Central memory CD4-positive, alpha-beta T cell (primary cell): ENCODE measurements at regions not wholly inside any gene's neighbourhood (a gene's known extent, or its start where the extent isn't known, plus 50 kb on each side); places are given as distances from the start of the nearest gene placed in this dataset.

ENCODE experiments used
- DNase-seq: peaks from one replicate; pipeline ENCODE4 v3.0.0; 2022

DNA sequence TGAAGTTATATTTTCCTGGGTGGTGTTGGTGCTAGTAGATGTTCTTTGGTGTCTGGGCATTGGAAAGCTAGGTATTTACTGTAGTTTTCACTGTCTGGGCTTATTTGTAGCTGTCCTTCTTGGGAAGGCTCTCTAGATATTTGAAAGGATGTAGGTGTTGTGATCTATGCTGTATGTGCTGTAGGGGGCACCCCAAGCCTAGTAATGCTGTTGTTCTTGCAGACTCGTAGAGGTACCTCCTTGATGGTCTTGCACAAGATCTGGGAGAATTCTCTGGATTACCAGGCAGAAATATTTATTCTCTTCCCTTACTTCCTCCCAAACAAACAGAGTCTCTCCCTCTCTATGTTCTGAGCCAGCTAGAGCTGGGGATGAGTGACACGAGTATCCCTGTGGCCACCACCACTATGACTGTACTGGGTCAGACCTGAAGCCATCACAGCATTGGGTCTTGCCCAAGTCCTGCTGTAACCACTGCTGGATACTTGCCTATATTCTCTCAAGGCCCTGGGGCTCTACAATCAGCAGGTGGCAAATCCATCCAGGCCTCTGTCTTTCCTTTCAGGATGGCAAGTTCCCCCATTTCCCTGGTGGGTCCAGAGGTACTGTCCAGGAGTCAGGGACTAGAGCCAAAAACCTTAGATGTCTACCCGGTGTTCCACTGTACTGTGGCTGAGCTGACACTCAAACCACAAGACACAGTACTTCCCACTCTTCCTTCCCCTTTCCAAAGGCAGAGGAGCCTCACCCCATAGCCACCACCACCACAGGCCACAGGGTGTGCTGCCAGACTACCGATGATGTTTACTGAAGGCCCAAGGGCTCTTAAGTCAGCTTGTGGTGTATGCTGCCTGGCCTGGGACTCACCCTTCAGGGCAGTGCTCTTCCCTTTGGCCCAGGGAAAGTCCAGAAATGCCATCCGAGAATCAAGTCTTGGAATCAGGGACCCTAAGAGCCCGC, 195.2 kb upstream of the DPPA4 start:
- peak; percentile 25 for DNase-seq

DNA sequence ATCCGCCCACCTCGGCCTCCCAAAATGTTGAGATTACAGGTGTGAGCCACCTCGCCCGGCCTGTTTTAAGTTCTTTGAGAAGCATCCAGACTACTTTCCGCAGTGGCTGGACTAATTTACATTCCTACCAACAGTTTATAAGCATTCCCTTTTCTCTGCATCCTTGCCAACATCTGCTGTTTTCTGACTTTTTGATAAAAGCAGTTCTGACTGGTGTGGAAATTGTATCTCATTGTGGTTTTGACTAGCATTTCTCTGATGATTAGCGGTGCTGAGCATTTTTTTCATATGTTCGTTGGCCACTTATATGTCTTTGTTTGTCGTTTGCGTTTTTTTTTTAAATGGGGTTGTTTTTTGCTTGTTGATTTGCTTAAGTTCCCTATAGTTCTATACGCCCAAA, 208.4 kb upstream of the DPPA4 start:
- DNase-seq, result no peak

DNA sequence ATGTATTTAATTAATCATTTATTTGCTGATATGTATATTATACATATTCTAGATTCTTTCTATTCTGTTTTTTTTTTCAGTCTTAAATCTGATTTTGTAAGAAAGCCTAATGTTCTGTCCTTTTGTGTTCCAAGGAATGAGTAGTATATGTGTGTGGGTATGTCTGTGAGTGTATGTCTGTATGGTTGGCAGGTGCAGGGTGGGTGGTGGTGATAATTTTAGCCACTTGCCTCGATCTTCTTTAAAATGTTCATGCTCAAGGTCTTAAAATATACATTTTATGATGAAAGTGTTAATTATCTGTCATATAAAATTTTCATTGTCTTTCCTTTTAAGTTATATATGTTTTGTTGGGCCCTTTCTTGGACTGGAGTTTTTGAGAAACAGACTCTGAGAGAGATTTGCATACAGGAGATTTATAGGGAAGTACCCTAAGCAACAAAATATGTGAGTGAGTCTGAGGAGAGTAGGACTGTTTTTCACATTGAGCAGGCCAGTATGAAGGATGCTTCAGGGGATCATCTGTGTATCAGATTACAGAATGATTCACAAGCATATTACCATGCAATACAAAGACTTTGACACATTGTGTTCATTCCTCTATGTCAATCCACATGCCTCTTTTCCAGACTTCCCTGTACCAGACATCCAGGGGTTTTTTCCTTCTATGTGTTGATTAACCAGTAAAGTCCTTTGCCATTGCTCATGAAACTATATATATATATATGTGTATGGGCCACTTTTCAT, 211.0 kb upstream of the DPPA4 start:
- DNase-seq, result no peak

DNA sequence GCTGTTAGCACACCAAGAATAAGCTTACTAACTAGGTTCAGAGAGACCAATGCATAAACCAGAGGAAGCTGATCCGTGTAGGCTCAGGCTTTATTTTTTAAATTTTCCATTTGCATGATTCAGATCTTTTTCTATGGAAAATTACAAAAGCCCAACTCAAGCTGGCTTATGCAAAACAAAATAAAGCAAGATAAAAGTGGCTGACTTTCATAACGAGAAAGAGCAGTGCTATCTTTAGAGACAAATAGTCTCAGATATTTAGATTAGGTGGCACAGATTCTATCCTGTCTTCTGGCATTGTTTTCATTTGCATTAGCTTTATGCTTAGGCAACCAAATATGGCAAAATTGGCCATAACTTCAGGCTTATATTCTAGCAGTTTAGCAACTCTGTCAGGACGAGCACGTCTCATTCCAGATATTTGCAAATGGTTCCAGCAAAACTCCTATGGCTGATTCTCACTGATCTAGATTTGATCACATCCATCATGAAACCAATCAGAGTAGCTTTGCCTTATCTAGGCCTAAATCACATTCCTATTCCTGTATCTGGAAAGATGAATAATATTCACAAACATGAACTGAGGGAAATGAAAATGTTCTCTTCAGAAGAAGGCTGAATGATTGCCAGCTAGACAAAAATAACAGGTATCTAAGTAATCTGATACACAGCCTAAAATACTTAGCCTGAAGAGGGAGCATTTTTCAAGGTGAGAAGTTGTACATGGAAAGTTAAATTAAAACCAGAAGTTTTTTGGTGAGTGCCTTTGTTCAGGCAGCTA, 216.4 kb upstream of the DPPA4 start:
- DNase-seq, result no peak

DNA sequence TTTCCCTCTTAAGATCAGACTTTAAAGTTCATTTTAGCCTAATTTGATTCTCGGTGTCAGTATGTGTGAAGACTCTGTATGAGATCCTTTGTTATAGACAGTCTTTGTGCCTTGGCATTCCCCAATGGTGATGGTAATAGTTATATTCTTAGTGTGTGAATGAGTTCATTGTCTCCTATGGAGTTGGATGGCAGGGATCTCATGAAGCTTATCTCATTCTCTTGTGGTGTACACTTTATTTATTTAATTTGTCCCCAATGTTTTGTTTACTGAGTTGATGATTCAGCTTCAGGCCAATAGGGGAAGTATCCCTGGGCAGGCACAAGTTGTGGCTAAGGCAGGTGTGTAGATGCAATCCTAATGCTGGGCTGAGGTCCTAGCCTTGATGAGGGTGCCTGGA, 222.0 kb upstream of the DPPA4 start:
- DNase-seq, result no peak

DNA sequence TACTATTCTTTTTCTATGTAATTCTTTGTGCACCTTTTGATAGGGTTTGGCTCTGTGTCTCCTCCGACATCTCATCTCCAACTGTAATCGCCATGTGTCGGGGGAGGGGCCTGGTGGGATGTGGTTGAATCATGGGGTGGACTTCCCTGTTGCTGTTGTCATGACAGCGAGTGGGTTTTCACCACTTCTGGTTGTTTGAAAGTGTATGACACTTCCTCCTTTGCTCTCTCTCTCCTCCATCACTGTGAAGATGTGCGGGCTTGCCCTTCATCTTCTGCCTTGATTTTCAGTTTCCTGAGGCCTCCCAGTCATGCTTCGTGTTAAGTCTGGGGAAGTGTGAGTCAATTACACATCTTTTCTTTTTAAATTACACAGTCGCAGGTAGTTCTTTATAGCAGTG, 225.8 kb upstream of the DPPA4 start:
- DNase-seq, result peak; percentile 56

DNA sequence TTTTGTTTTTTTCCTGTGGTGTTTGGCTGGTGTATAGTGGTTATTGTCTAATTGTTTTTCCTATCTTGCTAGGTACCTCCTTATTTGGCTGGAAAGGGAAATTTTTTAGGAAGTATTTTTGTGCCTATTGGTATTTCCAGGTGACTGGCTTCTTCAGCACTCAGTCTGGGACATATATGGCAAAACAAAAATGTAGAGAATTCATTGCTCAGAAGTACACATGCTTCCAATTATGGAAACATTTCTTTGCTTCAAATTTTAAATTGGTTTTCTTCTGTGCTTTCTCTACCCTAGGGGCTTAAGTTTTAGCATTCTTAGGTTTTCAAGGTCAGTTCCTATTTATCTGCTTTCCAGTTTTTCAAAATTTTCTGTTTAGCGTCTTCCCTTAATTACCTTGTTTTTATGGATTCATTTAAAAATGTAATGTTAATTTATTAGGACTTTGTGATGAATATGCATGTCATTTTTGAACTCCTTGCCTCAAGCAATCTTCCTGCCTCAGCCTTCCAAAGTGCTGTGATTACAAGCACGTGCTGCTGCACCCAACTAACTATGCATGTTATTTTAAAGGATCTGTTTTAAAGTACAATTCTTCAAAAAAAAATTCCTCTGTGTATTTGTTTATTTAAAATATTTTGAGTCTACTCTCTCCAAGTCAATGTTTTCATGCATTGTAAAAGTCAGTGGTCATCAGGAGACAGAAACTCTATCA, 231.9 kb upstream of the DPPA4 start:
- DNase-seq, result no peak

DNA sequence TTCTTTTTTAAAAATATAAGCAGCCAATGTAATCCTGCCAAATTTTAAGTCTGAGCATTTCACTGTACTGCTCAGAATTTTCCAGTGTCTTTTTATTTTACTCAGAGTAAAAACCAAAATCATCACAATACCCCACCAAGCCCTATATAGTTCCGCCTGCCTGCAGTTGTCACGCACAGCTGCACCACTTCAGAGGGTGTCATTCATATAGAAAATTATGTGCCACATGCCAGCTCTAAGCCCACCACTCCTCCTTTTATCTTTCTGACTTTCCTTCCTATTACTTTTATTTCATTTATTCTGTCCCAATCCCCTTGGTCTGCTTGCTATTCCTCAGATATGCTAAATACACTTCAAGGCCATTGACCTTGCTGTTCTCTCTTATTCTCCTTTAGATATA, 233.1 kb upstream of the DPPA4 start:
- DNase-seq, result no peak

DNA sequence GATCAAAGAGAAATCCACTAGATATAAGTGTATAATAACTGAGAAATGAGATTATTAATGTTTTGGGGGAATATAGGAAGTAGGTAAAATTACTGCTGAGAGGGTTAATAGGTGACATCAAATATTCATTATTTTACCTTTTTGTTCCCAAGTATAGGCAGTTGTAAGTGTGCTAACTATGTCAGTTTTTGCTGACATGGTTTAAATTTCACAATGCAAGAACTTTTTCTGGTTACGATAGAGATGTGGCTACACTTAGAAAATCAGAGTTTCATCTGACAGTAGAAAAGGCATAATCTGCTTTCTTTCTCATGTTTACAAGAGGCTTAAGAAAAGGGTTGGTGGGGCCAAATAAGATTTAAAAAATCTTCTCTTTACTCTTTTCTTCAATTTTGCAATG, 235.0 kb upstream of the DPPA4 start:
- no peak for DNase-seq

DNA sequence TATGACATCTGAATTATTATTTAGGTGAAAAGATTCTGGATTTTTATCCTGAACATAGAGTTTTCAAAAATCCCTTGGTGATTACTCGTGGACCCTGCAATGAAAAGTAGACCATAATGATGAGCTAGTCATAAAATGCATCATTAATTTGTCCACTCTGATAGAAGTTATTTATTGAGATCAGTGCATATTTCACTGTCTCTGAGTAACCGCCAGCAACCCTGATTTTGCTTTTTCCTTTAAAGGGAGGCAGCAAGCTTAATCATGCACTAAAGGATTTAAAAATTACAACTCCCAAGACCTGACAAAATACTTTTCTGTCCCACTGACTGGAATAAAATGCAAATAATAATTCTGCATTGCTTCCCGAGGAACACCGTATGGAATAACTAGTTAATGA, 259.6 kb upstream of the DPPA4 start:
- no peak for DNase-seq

DNA sequence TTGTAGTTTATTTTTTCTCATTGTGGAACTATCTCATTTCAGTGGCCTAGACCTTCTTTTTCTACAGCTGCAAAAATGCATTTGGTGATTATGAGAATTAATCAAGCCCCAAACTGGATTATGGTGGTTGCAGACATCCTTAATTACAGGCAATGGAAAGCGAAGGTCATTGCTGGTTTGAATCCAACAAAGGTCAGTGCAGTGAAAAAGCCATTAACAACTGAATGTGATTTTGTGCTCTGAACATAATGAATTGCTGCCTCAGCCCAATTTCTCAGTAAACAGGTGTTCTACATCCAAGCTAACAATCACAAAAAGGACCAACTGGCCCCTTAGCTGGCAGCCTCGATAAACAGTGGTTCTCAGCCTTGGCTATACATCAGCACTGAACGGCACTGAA, 260.1 kb upstream of the DPPA4 start:
- no peak for DNase-seq

DNA sequence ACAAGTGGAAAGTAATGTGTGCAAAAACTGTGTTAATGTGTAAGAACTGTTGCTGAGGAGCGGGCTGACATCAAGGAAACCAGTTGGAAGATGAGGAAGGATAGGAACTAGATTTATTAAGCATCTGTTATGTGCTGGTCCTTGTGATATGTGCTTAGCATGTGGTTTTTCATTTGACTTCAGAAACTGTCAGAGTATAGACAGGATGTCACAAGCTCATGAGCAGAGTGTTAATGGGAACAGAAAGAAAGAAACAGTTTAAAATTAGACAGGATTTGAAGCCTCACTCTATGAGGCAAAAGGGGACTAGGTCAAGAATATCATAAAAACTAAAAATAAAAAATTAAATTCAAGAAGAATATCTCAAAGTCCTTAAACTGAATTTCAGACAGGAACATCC, 270.6 kb upstream of the DPPA4 start:
- DNase-seq, result no peak

DNA sequence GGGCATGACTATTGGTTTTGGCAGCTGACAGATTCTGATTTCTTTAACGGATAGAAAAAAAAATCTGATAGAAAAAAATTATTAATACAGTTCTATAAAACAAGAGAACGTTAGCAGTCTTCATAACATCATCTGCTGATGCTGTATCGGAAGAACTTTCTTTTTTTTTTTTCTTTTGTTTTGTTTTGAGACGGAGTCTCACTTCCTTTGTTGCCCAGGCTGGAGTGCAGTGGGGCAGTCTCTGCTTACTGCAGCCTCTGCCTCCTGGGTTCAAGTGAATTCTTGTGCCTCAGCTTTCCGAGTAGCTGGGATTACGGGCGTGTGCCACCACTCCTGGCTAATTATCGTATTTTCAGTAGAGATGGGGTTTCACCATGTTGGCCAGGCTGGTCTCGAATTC, 271.2 kb upstream of the DPPA4 start:
- DNase-seq, result no peak

DNA sequence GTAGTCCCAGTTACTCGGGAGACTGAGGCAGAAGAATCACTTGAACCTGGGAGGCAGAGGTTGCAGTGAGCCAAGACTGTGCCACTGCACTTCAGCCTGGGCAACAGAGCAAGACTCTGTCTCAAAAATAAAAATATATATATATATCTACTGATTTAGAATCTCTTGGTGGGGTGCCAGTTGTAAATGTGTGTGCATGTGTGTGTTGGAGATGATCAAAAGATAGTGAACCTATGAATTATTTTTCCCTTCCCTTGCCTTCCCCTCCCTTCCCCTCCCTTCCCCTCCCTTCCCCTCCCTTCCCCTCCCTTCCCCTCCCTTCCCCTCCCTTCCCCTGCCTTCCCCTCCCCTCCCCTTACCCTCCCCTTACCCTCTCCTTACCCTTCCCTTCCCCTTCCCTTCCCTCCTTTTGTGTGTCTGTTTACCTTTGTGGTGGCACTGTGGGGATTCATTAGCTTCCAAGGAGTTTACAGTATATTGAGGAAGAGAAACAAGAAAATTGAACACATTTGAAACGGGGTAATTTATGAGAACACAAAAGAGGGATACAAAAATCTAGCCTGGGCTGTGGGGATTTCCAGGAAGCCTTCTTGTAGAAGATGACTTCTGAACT, 281.5 kb upstream of the DPPA4 start:
- DNase-seq, result no peak

DNA sequence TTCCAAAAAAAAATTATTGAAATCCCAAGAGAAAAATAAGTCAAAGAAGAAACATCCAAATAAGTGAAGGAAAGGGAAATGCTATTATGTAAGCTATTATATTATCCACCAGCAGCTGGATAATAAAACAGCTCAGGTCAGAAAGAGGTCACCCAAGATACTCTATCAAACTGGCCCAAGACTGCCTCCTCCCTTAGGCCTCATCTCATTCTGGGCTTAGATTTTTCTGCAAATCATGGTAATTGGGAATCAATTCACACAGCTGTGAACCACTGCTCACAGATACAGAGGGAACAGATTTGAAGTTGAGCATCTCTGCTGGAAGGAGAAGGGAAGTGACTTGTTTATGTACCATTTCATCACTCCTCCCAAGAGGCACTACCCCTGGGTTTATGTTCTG, 294.6 kb upstream of the DPPA4 start:
- DNase-seq, result no peak

DNA sequence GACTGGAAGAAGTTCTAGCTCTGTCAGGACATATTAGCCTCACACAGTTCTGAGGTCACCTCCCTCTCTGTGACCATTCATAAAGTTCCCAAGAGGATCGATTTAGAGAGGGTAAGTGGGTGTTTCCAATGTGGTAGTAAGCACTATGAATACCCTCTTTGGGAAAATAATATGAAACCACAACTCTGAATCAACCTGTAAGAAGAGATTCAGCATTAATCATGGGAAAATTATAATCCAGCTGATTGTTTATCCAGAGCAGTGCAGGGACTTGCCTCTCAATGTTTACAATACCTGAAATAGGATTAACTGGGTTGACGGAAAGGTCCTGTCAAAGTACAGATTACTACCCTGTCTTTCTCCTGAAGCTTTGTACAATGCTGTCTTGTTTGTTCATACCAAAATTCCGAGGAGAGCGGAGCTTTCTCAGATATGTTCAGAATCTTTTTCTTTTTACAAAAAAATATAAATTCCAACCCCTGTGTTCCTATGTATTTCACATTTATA, 302.9 kb upstream of the DPPA4 start:
- no peak for DNase-seq

DNA sequence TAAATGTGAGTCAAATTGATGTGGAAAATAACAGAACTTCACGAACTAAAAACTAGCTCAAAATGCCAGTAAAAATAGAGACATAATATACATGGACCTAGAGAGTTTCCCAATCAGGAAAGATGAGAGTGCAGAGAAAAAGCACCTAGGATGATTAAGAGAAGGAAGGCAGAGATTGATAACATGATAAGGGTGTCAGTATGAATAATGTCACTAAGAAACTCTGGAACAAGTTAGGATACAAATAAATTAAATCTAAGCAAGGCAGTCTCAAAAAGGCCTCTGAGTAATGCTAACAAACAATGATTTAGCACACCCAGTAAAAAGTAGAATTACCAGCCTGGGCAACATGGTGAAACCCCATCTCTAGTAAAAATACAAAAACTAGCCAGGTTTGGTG, 304.7 kb upstream of the DPPA4 start:
- DNase-seq, result no peak

DNA sequence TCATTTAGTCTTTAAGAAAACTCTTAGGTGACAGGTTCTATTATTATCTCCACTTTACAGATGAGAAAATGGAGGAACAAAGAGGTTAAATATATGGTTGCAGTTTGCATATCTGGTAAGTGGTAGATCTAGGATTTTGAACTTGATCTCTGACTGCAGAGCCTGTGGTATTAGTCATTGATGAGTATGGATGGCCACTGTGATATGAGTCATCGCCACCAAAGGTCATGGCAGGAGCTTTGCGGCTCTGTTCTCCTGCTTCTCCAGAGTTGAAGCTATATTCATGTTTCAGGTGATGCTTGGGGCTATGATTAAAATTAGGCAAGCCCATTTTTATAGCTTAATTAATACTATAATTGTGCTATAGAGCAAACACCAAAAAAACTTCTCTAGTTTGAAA, 306.2 kb upstream of the DPPA4 start:
- DNase-seq, result no peak

DNA sequence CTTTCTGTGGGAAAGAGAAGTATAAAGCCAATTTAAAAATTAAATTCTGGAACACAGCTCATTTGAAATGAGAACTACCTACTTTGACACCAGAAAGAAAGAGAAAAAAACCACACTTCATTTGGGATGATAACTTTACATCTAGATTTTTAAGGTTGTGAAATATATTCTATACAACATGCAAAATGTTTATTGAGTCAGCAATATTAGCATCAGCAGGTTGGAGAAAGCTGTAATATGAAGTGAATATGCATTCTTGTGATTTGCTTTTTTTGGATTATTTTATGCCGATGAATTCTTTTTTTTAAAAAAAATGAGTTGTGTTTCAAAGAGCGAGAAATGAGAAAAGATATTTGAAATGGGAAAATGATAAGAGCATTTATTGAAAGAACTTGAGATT, 307.0 kb upstream of the DPPA4 start:
- DNase-seq, result no peak

DNA sequence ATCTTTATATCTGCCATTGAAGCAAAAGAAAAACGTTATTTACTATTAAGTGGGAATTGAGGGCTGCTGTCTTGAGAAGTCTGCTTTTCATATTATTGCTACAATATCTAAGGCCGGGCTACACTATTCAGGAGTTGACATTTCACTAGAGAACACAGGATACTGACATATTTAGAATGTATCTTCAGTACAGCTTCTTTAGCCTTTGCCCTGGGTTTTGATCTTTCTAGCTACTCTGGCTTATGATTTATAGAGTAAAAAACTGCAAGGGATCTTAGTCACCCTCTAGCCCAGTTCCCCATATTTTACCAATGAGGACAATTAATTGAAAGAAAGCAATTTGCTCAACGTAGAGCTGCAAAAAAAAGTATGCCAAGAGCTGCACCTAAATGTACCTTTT, 307.4 kb upstream of the DPPA4 start:
- DNase-seq, result no peak

DNA sequence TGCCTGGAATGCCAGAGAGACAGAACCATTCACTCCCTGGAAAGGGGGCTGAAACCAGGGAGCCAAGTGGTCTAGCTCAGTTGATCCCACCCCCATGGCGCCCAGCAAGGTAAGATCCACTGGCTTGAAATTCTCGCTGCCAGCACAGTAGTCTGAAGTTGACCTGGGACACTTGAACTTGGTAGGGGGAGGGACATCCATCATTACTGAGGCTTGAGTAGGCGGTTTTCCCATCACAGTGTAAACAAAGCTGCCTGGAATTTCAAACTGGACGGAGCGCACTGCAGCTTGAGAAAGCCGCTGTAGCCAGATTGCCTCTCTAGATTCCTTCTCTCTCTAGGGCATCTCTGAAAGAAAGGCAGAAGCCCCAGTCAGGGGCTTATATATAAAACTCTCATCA, 310.7 kb upstream of the DPPA4 start:
- no peak for DNase-seq

DNA sequence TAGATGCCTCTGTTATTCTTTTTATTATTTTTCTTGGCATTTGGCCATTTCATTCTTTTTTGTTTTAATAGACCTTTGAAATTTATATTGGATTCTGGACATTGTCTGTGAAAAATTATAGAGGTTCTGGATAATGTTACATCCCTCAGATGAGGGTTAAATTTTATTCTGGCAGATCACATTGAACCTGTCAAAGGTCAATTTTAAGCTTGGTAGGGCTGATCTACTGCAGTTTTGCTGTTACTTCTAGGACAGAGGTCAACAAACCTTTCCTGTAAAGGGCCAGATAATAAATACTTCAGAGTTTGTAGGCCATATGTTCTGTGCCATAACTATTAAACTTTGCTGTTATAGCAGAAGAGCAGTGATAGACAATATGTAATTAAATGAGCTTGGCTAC, 318.9 kb upstream of the DPPA4 start:
- DNase-seq, result no peak
